Renal cortex interstitium (tissue), 11 donors: ENCODE measurements at regions not wholly inside any gene's neighbourhood (a gene's known extent, or its start where the extent isn't known, plus 50 kb on each side); places are given as distances from the start of the nearest gene placed in this dataset.
"Not testable (repeated sequence)": the region's sequence is repeated elsewhere in the genome, so short reads cannot be mapped to it uniquely, and the experiment has no call there.

Experiments used
- DNase-seq, 11 donors: peaks; one replicate each; pipeline ENCODE4 v3.0.0-alpha.2; 2013; ENCODE audit warnings: low read depth in 9 of 11, low spot score in 4 of 11; ENCODE audit errors: extremely low read depth in 1 of 11

DNA sequence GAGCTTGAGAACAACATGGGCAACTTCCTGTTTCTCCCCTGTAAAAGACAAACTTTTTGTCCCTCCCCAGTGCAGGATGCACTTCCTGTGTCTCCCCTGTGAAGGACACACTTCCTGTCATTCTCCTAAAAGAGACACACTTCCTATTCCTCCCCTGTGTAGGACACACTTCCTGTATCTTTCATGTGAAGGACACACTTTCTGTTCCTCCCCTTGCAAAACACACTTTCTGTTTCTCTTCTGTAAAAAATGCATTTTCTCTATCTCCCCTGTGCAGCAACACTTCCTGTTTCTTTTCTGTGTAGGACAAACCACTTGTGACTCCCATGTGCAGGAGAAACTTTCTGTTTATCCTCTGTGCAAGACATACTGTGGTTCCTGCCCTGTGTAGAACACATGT, 488.6 kb upstream of the USP9Y start:
- no peak for DNase-seq

DNA sequence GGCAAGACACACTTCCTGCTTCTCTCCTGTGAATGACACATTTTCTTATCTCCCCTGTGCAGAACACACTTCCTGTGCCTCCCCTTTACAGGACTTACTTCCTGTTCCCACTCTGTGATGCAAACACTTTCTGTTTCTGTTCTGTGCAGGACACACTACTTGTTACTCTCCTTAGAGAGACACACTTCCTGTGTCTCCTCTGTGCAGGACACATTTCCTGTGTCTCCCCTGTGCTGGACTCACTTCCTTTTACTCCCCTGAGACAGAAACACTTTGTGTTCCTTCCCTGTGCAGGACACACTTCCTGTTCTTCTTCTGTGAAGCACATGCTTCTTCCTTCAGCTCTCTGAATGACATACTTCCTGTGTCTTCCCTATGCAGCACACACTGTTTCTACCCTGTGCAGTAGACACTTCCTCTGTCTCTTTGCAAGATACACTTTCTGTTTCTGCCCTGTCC, 485.4 kb upstream of the USP9Y start:
- DNase-seq: no peak

GRCh38 chrY:12230921-12231320, 470.1 kb upstream of the USP9Y start:
- DNase-seq: no peak

GRCh38 chrY:12236399-12236798, 464.6 kb upstream of the USP9Y start:
- DNase-seq: no peak

DNA sequence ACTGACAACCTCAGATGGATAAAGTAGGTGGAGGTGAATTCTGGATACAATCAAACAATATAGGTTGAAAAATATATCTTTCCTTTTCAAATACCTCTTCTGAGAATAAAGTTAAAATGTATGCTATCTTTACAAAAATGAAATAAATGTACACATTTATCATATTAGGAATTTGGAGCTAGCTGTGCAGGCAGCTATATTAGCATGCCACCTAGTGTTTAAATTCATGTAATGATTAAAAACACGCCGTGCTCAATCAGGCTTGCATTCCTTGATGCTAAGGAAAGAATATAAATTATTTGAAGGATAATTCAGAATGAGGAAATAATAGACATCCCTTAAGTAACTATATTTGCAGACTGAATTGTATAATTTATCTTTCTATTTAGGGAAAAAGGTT, 460.7 kb upstream of the USP9Y start:
- not testable (repeated sequence) for DNase-seq

DNA sequence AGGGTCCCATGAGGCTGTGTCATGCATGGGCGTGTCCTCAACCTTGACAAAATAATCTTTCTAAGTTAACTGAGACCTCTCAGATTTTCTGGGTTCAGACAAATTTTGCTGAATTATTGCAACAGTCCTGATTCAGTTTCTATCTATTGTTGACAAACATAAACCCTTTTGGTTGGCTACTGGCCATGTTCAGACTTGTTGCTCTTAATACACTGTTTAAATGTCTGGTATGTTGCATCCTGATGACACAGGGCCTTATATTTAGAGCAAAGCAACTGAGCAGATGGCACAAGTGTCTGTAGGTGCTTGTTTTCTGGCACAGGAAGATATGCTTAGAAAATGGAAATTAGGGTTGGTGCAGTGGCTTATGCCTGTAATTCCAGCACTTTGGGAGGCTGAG, 456.9 kb upstream of the USP9Y start:
- no peak for DNase-seq

- DNase-seq: no peak
Measured at GRCh38 chrY:12253756-12254155, 447.3 kb upstream of the USP9Y start.

DNA sequence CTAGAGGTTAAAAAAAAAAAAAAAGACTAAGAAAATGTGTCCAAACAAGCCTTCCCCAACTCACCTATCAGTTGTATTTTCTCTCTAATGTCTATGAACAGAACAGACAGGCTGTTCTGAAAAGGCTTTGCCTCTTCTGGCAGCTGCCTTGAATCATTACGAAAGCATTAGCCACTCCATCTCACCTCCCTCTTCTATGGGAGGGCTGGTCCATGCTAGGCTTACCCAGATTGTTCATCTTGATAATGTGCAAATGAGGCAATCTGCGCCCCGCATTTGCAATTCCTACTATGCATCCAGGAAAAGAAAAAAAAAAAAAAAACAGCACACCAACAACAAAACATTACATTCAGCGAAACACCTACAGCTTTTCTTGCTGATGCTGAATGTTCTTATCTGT, 429.9 kb upstream of the USP9Y start:
- DNase-seq: no peak

- DNase-seq: no peak
Measured at GRCh38 chrY:12285608-12286007, 415.4 kb upstream of the USP9Y start.

GRCh38 chrY:12288919-12289318, 412.1 kb upstream of the USP9Y start:
- no peak for DNase-seq

DNA sequence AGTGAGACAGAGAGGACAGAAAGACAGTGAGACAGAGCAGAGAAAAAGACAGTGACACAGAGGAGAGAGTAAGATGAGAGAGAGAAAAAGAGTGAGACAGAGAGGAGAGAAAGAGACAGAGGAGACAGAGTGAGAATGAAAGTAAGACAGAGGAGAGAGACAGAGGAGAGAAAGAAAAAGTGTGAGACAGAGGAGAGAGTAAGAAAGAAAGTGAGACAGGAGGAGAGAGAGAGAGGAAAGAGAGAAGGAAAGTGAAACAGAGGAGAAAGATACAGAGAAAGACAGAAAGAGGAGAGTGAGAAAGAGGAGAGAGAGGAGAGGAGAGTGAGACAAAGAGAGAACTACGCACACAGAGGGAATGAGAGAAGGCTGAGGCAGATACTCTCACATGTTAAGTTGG, 411.6 kb upstream of the USP9Y start:
- no peak for DNase-seq

GRCh38 chrY:12292542-12292941, 408.5 kb upstream of the USP9Y start:
- no peak for DNase-seq

DNA sequence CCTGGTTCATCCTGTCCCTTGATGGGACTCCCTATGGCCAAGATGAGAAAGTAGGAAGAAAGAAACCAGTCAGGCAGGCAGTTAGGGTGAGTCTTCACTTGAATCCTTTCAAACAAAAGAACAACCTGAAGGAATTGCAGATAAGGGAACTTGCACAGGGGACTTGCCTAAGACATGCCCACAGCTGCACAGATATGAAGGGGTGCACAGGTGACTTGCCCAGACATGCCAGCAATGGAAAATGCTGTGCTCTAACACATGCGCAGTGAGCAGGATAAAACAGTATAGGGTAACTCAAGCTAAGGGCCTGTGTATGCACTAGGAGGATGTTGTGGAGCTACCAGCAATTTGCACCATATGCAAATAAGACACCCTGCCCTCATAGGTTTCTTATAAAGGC, 404.6 kb upstream of the USP9Y start:
- DNase-seq: no peak

GRCh38 chrY:12299796-12300195, 401.2 kb upstream of the USP9Y start:
- DNase-seq: not testable (repeated sequence)

DNA sequence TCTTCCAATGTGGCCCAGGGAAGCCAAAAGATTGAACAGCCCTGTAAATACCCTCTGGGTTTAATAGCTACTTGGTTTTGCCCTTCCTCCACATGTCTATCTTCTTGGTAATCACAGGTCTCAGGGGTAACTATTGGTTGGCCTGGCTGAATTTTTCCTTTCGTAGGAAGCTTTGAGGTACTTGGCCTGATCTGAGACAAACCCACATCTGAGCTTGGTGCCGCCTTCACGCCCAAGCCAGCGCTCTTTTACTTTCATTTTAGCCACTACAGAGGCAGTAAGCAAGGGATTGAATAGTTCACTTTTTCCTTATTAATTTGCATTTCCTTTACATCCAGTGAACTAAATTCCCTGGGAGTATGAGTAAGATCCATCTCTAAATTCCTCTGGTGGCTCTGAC, 397.6 kb upstream of the USP9Y start:
- no peak for DNase-seq

- DNase-seq: no peak
Measured at GRCh38 chrY:12305456-12305855, 395.6 kb upstream of the USP9Y start.

DNA sequence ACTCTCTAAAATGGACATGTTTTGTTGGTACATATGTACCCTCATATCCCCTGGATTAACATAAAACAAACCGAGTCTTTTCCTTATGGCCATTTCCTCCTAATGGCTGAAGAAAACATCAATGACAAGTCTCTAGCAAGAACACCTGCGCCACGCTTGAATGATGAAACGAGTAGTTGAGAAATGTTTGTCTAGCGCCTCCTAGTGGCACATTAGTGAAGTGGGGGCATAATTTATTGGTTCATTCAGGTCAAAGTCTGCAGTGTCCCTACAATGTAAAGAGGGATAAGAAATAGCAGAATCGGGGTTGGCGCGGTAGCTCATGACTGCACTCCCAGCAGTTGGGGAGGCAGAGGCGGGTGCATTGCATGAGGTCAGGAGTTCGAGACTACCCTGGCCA, 391.8 kb upstream of the USP9Y start:
- DNase-seq: no peak

DNA sequence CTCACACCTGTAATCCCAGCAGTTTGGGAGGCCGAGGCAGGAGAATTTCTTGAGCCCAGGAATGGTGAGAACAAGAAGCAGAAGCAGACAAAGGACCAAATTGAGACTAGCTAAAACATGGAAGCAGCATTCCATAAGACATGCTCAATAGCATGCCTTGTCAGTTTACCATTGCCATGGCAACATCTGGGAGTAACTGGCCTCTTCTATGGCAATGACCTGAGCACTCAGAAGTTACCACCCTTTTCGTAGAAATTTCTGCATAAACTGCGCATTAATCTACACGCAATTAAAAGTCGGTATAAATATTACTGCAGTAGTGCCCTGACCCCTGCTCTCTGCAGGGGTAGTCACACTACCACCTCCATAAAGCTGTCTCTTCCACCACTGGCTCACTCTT, 390.2 kb upstream of the USP9Y start:
- DNase-seq: no peak

DNA sequence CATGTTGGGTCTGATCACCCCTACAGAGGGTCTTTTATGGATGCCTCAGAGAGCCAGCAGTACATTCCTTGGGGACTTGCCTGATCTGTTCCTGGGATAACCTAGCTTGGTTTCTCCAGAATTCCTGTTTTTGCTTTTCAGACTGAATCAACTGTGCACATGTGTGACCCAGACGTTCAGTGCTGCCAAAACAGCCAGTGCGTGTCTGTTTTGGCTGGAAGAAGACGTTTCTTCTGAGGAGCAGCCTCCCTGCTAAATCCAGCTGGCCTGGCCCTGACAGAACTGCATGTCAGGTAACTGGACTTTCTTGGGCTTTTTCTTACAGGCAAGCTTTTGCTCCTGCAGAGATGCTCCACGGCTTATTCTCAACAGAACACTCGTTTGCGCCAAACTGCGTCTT, 373.3 kb upstream of the USP9Y start:
- no peak for DNase-seq

- DNase-seq: not testable (repeated sequence)
Measured at GRCh38 chrY:12331917-12332316, 369.1 kb upstream of the USP9Y start.

DNA sequence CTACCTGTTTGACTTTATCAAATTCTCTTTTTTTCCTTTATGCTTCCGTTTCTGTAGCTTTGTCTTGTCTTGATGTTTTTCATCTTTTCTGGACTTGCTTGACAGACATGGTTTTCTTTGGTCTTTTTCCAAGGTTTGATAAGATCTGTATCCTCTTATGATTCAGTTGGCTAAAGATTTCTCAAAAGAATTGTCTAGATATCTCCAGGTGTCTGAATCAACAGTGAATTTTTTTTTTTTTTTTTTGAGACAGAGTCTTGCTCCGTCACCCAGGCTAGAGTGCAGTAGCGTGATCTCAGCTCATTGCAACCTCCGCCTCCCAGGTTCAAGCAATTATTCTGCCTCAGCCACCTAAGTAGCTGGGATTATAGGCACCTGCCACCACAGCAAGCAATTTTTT, 357.8 kb upstream of the USP9Y start:
- no peak for DNase-seq

- DNase-seq: no peak
Measured at GRCh38 chrY:12348181-12348580, 352.9 kb upstream of the USP9Y start.
